NCI-H128 (cell line): ENCODE measurements at regions not wholly inside any gene's neighbourhood (a gene's known extent, or its start where the extent isn't known, plus 50 kb on each side); places are given as distances from the start of the nearest gene placed in this dataset.

Source experiments
- DNase-seq: peaks from one replicate; lab custom pipeline; 2025; ENCODE audit not compliant: unreplicated experiment; lab: John Stamatoyannopoulos, UW

- no peak for DNase-seq
Observed at GRCh38 chr1:39107341-39108290, 81.5 kb downstream of the NDUFS5 start.

GRCh38 chr1:39109644-39110043, 83.5 kb downstream of the NDUFS5 start:
- no peak for DNase-seq

- DNase-seq: no peak
Observed at GRCh38 chr1:39110325-39110851, 84.2 kb downstream of the NDUFS5 start.

GRCh38 chr1:39110882-39111281, 84.7 kb downstream of the NDUFS5 start:
- no peak for DNase-seq

GRCh38 chr1:39113109-39113743, 87.1 kb downstream of the NDUFS5 start:
- no peak for DNase-seq

- DNase-seq: no peak
Observed at GRCh38 chr1:39115271-39116110, 89.0 kb upstream of the MACF1 start.

- no peak for DNase-seq
Observed at GRCh38 chr1:39116116-39116607, 88.3 kb upstream of the MACF1 start.

- DNase-seq: no peak
Observed at GRCh38 chr1:39116860-39117728, 87.4 kb upstream of the MACF1 start.

- no peak for DNase-seq
Observed at GRCh38 chr1:39117899-39118450, 86.5 kb upstream of the MACF1 start.

- no peak for DNase-seq
Observed at GRCh38 chr1:39122056-39122455, 82.4 kb upstream of the MACF1 start.

- DNase-seq: no peak
Observed at GRCh38 chr1:39124282-39124681, 80.2 kb upstream of the MACF1 start.

GRCh38 chr1:39127513-39127912, 77.0 kb upstream of the MACF1 start:
- no peak for DNase-seq

GRCh38 chr1:39128126-39128525, 76.4 kb upstream of the MACF1 start:
- no peak for DNase-seq

GRCh38 chr1:39128959-39129358, 75.5 kb upstream of the MACF1 start:
- peak; percentile 53 for DNase-seq

GRCh38 chr1:39129514-39129913, 75.0 kb upstream of the MACF1 start:
- no peak for DNase-seq

- no peak for DNase-seq
Observed at GRCh38 chr1:39130325-39130724, 74.2 kb upstream of the MACF1 start.

- DNase-seq: no peak
Observed at GRCh38 chr1:39131940-39132339, 72.6 kb upstream of the MACF1 start.

GRCh38 chr1:39132505-39133339, 71.8 kb upstream of the MACF1 start:
- peak; percentile 44 for DNase-seq

GRCh38 chr1:39133340-39133684, 71.2 kb upstream of the MACF1 start:
- no peak for DNase-seq
